ENCODE measurements at regions not wholly inside any gene's neighbourhood (a gene's known extent, or its start where the extent isn't known, plus 50 kb on each side); places are given as distances from the start of the nearest gene placed in this dataset.
"Not testable (repeated sequence)": the region's sequence is repeated elsewhere in the genome, so short reads cannot be mapped to it uniquely, and the experiment has no call there.

GRCh38 chr2:121136323-121136722, 148.7 kb downstream of the TFCP2L1 start:
- DNase-seq (ENCODE audit: low spot score), result no peak

- no peak for DNase-seq (ENCODE audit: low spot score)
These were observed 147.4 kb downstream of the TFCP2L1 start for GRCh38 chr2:121137571-121137970.

- DNase-seq (ENCODE audit: low spot score), result no peak
These were observed 144.3 kb downstream of the TFCP2L1 start for GRCh38 chr2:121140734-121141133.

- no peak for DNase-seq (ENCODE audit: low spot score)
These were observed 142.6 kb downstream of the TFCP2L1 start for GRCh38 chr2:121142452-121142851.

- no peak for DNase-seq (ENCODE audit: low spot score)
These were observed 140.9 kb downstream of the TFCP2L1 start for GRCh38 chr2:121144111-121144510.

GRCh38 chr2:121146630-121147029, 138.4 kb downstream of the TFCP2L1 start:
- no peak for DNase-seq (ENCODE audit: low spot score)

DNA sequence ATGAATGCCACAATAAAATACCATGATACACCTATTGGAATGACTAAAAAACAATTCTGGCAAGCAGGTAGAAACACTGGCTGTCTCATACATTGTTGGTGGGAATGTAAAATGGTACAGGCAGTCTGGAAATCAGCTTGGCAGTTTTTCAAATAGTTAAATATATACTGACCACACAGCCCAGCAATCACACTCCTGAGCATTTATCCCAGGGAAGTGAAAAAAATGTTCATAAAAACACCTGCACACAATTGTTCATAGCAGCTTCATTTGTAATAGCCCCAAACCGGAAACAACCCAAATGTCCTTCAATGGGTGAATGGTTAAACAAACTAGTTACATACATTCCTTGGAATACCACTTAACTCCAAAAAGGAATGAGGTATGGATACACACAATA, 137.2 kb downstream of the TFCP2L1 start:
- no peak for DNase-seq (ENCODE audit: low spot score)

- no peak for DNase-seq (ENCODE audit: low spot score)
These were observed 136.5 kb downstream of the TFCP2L1 start for GRCh38 chr2:121148481-121148880.

DNA sequence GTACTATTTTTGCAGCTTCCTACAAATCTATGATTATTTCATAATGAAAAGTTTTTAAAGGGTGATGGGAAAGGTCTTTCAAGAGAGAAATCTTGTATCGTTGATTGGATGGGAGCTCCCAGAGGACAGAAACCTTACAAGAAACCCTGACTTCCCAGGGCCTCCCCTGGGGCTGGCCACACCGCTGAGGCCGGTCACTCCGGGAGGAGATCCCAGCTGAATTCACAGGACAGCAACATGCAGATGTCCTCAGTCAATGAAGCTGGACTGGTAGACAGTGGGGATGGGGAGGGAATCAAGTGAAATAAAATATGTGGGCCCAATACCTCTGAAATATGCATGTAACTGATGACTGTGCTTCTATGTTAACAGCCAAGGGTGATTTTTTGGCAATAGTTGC, 135.6 kb downstream of the TFCP2L1 start:
- DNase-seq (ENCODE audit: low spot score), result no peak

DNA sequence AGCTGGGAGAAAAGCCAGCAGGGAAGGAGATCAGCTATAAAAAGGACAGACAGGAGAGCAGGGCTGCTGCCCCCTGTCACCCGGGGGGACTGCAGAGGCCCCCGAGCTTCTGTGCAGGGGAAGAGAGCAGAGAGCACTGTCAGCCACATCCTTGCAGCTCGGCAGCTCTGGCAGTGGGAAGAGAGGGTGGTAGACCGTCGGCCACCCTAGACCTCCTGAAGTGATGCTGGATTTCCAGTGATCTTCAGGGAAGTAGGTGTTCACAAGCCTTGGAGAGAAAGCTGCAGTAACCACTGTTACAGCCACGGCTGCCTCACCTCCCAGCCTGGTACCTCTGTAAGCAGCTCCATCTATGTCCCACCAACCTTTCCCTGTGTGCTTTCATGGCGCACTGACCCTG, 134.9 kb downstream of the TFCP2L1 start:
- no peak for DNase-seq (ENCODE audit: low spot score)

DNA sequence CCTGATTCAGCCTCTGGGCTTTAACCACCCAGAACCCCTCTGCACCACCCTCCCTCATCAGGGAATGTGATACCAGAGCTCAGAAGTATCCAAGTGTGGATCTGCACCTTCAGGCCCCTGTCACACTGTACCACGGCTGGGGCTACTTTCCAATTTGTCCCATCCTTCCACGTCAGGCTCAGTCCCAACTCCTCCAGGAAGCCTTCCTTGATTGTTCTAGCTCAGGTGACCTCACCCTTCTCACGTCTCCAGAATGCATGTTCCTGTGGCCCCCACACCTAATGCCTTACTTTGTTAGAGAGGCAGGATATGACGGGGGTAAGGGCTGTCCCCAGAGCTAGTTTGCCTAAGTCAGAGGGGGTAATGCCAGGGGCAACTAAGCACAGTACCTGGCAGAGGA, 134.3 kb downstream of the TFCP2L1 start:
- no peak for DNase-seq (ENCODE audit: low spot score)

DNA sequence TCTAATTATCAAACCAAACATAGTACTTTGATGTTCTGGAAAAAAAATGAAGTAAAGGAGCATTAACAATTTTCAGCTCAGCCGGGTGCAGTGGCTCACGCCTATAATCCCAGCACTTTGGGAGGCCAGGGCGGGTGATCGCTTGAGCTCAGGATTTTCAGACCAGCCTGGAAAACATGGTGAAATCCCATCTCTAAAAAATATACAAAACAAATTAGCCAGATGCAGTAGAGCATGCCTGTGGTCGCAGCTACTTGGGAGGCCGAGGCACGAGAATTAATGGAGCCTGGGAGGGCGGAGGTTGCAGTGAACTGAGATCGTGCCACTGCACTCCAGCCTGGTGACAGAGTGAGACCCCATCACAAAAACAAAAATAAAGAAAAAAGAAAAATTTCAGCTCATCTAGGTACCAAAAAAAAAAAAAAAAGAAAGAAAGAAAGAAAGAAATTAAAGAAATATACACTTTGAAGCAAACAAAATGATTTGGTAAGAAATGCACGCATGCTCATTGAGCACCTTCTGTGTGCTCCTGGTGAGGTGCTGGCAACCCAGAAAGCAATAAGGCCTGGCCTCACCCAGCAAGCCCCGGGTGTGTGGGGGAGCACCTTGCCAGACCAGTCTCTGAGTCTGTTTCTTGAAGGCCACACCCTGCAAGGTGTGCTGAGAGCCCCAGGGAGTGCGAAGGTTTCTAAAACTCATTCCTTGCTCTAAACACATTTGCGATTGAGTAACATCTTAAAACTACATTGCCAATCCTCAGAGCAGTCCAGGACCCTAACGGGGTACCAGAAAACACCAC, 133.5 kb downstream of the TFCP2L1 start:
- no peak for DNase-seq (ENCODE audit: low spot score)

- no peak for DNase-seq (ENCODE audit: low spot score)
These were observed 132.1 kb downstream of the TFCP2L1 start for GRCh38 chr2:121152861-121153260.

GRCh38 chr2:121153516-121153915, 131.5 kb downstream of the TFCP2L1 start:
- DNase-seq (ENCODE audit: low spot score), result no peak

- no peak for DNase-seq (ENCODE audit: low spot score)
These were observed 129.4 kb downstream of the TFCP2L1 start for GRCh38 chr2:121155502-121156056.

DNA sequence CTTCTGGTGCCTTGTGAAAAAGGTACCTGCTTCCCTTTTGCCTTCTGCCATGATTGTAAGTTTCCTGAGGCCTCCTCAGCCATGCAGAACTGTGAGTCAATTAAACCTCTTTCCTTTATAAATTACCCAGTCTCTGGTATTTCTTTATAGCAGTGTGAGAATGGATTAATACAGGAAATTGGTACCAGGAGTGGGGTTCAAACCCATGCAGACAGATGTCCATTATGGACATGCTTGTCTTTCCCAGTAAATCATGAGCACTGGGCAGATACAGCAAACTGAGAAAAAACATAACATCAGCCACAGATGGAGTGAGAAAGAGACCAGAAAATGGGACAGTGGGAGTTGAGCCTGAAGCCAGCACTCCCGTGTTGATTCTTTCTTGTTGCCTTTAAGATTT, 127.5 kb downstream of the TFCP2L1 start:
- not testable (repeated sequence) for DNase-seq (ENCODE audit: low spot score)

- no peak for DNase-seq (ENCODE audit: low spot score)
These were observed 125.5 kb downstream of the TFCP2L1 start for GRCh38 chr2:121159291-121160071.

GRCh38 chr2:121160366-121160765, 124.6 kb downstream of the TFCP2L1 start:
- DNase-seq (ENCODE audit: low spot score), result no peak

DNA sequence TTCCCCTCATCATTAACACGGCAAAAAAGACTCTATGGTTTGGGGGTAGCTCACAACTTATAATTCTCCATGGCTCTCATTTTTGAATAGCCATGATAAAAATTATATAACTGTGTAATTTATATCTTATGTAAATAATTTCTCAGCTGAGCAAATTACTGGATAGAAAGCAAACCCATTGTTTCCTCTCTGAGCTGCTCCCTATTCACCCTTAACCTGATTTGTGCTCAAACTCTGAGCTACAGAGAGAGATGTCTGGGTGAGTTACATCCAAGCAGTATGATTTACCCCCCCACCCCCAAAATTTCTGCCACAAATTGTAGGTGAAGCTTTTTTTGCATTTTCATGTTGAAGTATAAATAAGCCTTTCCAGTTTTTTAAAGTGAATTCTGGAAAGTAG, 123.7 kb downstream of the TFCP2L1 start:
- no peak for DNase-seq (ENCODE audit: low spot score)

DNA sequence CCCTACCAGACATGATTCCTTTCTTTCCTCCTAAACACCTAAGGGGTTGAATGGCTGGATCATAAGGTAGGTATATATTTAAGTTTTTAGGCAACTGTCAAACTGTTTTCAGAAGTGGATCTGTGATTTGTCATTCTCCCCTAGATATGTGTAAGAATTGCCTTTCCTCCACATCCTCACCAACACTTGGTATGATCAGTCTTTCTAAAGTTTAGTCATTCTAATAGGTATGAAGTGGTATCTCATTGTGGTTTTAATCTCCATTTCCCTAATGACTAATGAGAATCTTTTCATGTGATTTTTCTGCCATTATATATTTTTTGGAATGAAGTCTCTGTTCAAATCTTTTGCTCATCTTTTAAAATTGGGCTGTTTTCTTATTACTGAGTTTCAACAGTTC, 122.1 kb downstream of the TFCP2L1 start:
- no peak for DNase-seq (ENCODE audit: low spot score)

DNA sequence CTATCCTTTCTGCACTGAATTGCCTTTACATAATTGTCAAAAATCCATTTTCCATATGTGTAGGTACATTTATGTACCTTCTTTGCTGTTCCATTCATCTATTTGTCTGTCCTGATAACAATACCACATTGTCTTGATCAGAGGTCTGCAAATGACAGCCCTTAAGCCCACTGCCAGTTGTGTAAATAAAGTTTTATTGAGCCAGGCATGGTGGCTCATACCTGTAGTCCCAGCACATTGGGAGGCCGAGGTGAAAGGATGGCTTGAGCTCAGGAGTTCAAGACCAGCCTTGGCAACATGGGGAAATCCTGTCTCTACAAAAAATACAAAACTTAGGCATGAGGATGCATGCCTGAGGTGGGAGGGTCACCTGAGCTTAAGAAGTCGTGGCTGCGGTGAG, 121.0 kb downstream of the TFCP2L1 start:
- DNase-seq (ENCODE audit: low spot score), result no peak

DNA sequence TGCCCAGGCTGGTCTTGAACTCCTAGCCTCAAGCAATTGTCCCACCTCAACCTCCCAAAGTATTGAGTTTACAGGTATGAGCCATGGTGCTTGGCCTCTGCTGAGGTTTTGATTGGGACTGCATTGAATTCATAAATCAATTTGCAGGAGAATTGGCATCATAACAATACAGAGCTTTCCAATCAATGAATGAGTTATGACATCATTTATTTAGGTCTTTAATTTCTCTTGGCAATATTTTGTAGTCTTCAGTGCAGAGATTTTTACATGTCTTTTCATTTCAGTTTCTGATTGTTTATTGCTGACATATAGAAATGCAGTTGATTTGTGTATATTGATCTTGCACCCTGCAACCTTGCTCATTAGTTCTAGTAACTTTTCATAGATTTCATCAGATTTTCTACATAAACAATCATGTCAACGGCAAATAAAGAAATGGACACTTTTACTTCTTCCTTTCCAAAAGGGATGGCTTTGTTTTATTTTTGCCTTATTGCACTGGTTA, 119.9 kb downstream of the TFCP2L1 start:
- DNase-seq (ENCODE audit: low spot score), result no peak
